GM23338 (cell line): ENCODE measurements at regions not wholly inside any gene's neighbourhood (a gene's known extent, or its start where the extent isn't known, plus 50 kb on each side); places are given as distances from the start of the nearest gene placed in this dataset.
A peak's percentile ranks its signal among the peaks of the same experiment; 100 is the strongest.

Experiments used
- ATAC-seq: fragments of 200-7000 bp; cut with Tn5 transposase; 3 replicates; pipeline ENCODE4 v1.9.1; 2020
- DNase-seq: peaks from one replicate; pipeline ENCODE4 v3.0.0-alpha.2; 2015; ENCODE audit warnings: low spot score
- H2AFZ ChIP-seq: fragments of 200-600 bp; sonication (generic); 2 replicates; pipeline ENCODE4 v1.8.0; 2016; ENCODE audit warnings: antibody characterized with exemption, mild to moderate bottlenecking, moderate library complexity
- H3F3A ChIP-seq: fragments of 200-600 bp; sonication (generic); replicated peaks from 2 replicates; pipeline ENCODE4 v1.8.0; 2017; ENCODE audit warnings: antibody characterized with exemption, mixed run types, low read depth
- H3K27ac ChIP-seq: fragments of 200-600 bp; sonication (generic); 2 replicates; pipeline ENCODE4 v1.6.1; 2016; ENCODE audit warnings: low read depth
- H3K27me3 ChIP-seq: fragments of 200-600 bp; sonication (generic); 2 replicates; pipeline ENCODE4 v1.8.0; 2016; ENCODE audit warnings: mild to moderate bottlenecking, mixed run types, moderate library complexity; ENCODE audit not compliant: insufficient read depth
- H3K36me3 ChIP-seq: fragments of 200-600 bp; sonication (generic); 2 replicates; pipeline ENCODE4 v1.8.0; 2016; ENCODE audit warnings: mild to moderate bottlenecking; ENCODE audit not compliant: insufficient read depth
- H3K4me1 ChIP-seq: fragments of 200-600 bp; sonication (generic); 2 replicates; pipeline ENCODE4 v1.8.0; 2016; ENCODE audit warnings: mild to moderate bottlenecking, moderate library complexity; ENCODE audit not compliant: insufficient read depth
- H3K4me2 ChIP-seq: fragments of 200-600 bp; sonication (generic); 2 replicates; pipeline ENCODE4 v1.7.1; 2017; ENCODE audit warnings: mixed run types
- H3K4me3 ChIP-seq: fragments of 200-600 bp; sonication (generic); 2 replicates; pipeline ENCODE4 v1.6.1; 2016; ENCODE audit warnings: mixed run types
- H3K79me2 ChIP-seq: fragments of 200-600 bp; sonication (generic); replicated peaks from 2 replicates; pipeline ENCODE4 v1.8.0; 2017; ENCODE audit warnings: mild to moderate bottlenecking; ENCODE audit not compliant: insufficient read depth
- H3K9me2 ChIP-seq: fragments of 200-600 bp; sonication (generic); 2 replicates; pipeline ENCODE4 v1.8.0; 2017; ENCODE audit not compliant: insufficient read depth
- H4K20me1 ChIP-seq: fragments of 200-600 bp; sonication (generic); replicated peaks from 2 replicates; pipeline ENCODE4 v1.8.0; 2017; ENCODE audit warnings: mild to moderate bottlenecking; ENCODE audit not compliant: insufficient read depth
- H3K27ac Mint-ChIP-seq: 2 replicates; pipeline ENCODE4 v1.8.0; 2020; ENCODE audit warnings: inconsistent platforms, mild to moderate bottlenecking, moderate library complexity, mixed read lengths
- H3K27me3 Mint-ChIP-seq: 3 replicates; pipeline ENCODE4 v1.8.0; 2022; ENCODE audit warnings: low read depth, mild to moderate bottlenecking, moderate library complexity, mixed read lengths, inconsistent platforms; ENCODE audit not compliant: insufficient read depth, poor library complexity
- H3K36me3 Mint-ChIP-seq: 3 replicates; pipeline ENCODE4 v1.8.0; 2021; ENCODE audit warnings: low read depth, mild to moderate bottlenecking, inconsistent platforms, moderate library complexity, mixed read lengths
- H3K4me1 Mint-ChIP-seq: 3 replicates; pipeline ENCODE4 v1.8.0; 2020; ENCODE audit warnings: mild to moderate bottlenecking, inconsistent platforms, mixed read lengths
- H3K4me3 Mint-ChIP-seq: 3 replicates; pipeline ENCODE4 v1.8.0; 2021; ENCODE audit warnings: moderate library complexity, mild to moderate bottlenecking, inconsistent platforms, mixed read lengths
- H3K9me3 Mint-ChIP-seq: 3 replicates; pipeline ENCODE4 v1.8.0; 2020; ENCODE audit warnings: moderate library complexity, mild to moderate bottlenecking, inconsistent platforms, mixed read lengths
- CREB1 ChIP-seq: fragments of 250-450 bp; sonication (Bioruptor Pico); IDR thresholded peaks from 2 replicates; pipeline ENCODE4 v1.5.0; 2020; ENCODE audit warnings: low read depth, mild to moderate bottlenecking, moderate library complexity
- EZH2 ChIP-seq: fragments of 200-600 bp; sonication (generic); IDR thresholded peaks from one replicate; pipeline ENCODE4 v1.8.0; 2017; ENCODE audit warnings: antibody characterized with exemption, mild to moderate bottlenecking, low read depth; ENCODE audit not compliant: unreplicated experiment
- EZH2phosphoT487 ChIP-seq: fragments of 200-600 bp; sonication (generic); IDR thresholded peaks from one replicate; pipeline ENCODE4 v1.8.1; 2018; ENCODE audit warnings: antibody characterized with exemption; ENCODE audit not compliant: unreplicated experiment
- JUNB ChIP-seq: IDR thresholded peaks from one replicate; pipeline ENCODE4 v1.6.1; 2016; ENCODE audit warnings: antibody characterized with exemption; ENCODE audit not compliant: unreplicated experiment
- STAT1 ChIP-seq: IDR thresholded peaks from one replicate; pipeline ENCODE4 v1.6.1; 2016; ENCODE audit warnings: antibody characterized with exemption; ENCODE audit not compliant: unreplicated experiment
- TF ChIP-seq, protein P1 (sequence below): fragments of 250-450 bp; sonication (Bioruptor Pico); IDR thresholded peaks from 2 replicates; pipeline ENCODE4 v1.5.0; 2020; ENCODE audit warnings: mild to moderate bottlenecking, moderate library complexity
- TF ChIP-seq, protein P2 (sequence below): IDR thresholded peaks from 2 replicates; pipeline ENCODE4 v1.6.1; 2016; ENCODE audit warnings: antibody characterized with exemption

DNA sequence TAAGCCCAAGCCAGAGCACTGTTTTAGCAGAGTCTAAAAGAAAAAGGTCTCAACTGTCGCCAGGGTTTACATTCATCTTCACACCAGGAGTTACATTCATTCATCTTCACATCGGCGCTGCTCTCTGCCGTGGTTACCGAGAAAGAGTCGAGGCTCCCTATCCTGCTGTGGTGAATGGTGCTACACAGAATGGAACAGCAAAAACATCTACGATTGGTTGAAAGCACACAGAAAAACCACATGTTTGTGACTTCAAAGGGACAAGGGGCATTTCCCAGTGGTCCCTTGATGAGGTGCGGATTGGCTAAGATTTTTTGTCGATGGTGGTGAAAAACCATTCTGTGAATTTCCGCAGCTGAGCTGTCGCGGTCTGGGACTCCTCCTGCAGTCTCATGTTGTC lies 231.1 kb downstream of the SIPA1L2 start (continued):
- TF ChIP-seq, protein P1, sequence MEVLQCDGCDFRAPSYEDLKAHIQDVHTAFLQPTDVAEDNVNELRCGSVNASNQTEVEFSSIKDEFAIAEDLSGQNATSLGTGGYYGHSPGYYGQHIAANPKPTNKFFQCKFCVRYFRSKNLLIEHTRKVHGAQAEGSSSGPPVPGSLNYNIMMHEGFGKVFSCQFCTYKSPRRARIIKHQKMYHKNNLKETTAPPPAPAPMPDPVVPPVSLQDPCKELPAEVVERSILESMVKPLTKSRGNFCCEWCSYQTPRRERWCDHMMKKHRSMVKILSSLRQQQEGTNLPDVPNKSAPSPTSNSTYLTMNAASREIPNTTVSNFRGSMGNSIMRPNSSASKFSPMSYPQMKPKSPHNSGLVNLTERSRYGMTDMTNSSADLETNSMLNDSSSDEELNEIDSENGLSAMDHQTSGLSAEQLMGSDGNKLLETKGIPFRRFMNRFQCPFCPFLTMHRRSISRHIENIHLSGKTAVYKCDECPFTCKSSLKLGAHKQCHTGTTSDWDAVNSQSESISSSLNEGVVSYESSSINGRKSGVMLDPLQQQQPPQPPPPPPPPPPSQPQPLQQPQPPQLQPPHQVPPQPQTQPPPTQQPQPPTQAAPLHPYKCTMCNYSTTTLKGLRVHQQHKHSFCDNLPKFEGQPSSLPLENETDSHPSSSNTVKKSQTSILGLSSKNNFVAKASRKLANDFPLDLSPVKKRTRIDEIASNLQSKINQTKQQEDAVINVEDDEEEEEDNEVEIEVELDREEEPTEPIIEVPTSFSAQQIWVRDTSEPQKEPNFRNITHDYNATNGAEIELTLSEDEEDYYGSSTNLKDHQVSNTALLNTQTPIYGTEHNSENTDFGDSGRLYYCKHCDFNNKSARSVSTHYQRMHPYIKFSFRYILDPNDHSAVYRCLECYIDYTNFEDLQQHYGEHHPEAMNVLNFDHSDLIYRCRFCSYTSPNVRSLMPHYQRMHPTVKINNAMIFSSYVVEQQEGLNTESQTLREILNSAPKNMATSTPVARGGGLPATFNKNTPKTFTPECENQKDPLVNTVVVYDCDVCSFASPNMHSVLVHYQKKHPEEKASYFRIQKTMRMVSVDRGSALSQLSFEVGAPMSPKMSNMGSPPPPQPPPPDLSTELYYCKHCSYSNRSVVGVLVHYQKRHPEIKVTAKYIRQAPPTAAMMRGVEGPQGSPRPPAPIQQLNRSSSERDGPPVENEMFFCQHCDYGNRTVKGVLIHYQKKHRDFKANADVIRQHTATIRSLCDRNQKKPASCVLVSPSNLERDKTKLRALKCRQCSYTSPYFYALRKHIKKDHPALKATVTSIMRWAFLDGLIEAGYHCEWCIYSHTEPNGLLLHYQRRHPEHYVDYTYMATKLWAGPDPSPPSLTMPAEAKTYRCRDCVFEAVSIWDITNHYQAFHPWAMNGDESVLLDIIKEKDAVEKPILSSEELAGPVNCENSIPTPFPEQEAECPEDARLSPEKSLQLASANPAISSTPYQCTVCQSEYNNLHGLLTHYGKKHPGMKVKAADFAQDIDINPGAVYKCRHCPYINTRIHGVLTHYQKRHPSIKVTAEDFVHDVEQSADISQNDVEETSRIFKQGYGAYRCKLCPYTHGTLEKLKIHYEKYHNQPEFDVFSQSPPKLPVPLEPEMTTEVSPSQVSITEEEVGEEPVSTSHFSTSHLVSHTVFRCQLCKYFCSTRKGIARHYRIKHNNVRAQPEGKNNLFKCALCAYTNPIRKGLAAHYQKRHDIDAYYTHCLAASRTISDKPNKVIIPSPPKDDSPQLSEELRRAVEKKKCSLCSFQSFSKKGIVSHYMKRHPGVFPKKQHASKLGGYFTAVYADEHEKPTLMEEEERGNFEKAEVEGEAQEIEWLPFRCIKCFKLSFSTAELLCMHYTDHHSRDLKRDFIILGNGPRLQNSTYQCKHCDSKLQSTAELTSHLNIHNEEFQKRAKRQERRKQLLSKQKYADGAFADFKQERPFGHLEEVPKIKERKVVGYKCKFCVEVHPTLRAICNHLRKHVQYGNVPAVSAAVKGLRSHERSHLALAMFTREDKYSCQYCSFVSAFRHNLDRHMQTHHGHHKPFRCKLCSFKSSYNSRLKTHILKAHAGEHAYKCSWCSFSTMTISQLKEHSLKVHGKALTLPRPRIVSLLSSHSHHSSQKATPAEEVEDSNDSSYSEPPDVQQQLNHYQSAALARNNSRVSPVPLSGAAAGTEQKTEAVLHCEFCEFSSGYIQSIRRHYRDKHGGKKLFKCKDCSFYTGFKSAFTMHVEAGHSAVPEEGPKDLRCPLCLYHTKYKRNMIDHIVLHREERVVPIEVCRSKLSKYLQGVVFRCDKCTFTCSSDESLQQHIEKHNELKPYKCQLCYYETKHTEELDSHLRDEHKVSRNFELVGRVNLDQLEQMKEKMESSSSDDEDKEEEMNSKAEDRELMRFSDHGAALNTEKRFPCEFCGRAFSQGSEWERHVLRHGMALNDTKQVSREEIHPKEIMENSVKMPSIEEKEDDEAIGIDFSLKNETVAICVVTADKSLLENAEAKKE (CRISPR knock-in tag) = no peak
- no peak for TF ChIP-seq JUNB
- TF ChIP-seq CREB1 (CRISPR knock-in tag) = no peak
- no peak for TF ChIP-seq STAT1
- no peak for TF ChIP-seq EZH2
- TF ChIP-seq EZH2phosphoT487 = no peak
- TF ChIP-seq, protein P2, sequence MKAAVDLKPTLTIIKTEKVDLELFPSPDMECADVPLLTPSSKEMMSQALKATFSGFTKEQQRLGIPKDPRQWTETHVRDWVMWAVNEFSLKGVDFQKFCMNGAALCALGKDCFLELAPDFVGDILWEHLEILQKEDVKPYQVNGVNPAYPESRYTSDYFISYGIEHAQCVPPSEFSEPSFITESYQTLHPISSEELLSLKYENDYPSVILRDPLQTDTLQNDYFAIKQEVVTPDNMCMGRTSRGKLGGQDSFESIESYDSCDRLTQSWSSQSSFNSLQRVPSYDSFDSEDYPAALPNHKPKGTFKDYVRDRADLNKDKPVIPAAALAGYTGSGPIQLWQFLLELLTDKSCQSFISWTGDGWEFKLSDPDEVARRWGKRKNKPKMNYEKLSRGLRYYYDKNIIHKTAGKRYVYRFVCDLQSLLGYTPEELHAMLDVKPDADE = no peak

DNA sequence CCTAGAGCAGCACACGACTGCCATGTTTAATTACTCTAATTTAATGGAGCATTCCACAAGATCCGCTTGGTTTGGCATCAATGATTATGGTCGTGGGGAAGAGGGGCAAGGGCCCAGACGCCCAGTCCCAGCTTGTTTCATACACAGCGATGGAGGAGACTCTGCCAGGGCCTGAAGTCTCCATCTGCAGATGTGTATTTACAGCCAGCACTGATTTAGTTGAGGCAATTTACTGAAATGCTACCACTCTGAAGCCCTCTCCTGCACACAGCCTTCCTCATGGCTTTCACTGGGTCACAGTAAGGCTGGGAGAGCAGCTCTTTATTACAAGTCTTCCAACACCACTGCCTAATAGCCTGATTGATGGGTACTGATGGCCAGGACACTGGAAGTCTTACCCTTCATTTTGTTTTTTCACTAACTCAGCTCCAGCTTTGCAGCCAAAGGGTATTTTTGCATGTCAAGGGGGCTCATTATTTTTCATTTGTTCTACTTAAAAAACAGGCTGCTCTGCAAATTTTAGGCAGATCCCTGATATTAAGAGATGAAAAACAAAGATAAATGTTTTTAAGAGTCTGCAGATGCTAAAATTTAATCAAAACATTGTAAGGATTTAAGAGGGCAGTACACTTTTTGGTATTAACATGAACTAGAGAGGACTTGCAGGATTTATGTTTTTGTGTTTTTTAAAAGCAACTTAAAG lies 236.3 kb downstream of the SIPA1L2 start:
- Histone ChIP-seq H3K27me3 (no peaks in the 10 kb centered on the region), H3K27ac (no peak overlapping the region), H3K4me3 (no peak overlapping the region), H3K4me2 (0 out of 2 replicates have a peak overlapping the region, but pooled peaks have one; percentile 23), H3K36me3 (no peaks in the 10 kb centered on the region), H3K79me2 (no peaks in the 10 kb centered on the region), H3K9me2 (peaks cover 28% of the 10 kb centered on the region), H3F3A (no peaks in the 10 kb centered on the region), H2AFZ (peak overlapping the region; percentile 29; the same call in 1 of the 2 replicates), H4K20me1 (no peaks in the 10 kb centered on the region), H3K4me1 (peaks cover 7% of the 10 kb centered on the region)
- ATAC-seq (peak; percentile 56), DNase-seq (no peak)
- H3K9me3 Mint-ChIP-seq = no peaks in the 10 kb centered on the region
- H3K27me3 Mint-ChIP-seq = peaks cover 2% of the 10 kb centered on the region
- TF ChIP-seq, protein P2 = no peak
- peaks cover 21% of the 10 kb centered on the region for H3K4me1 Mint-ChIP-seq
- H3K4me3 Mint-ChIP-seq = no peak overlapping the region
- H3K36me3 Mint-ChIP-seq = no peaks in the 10 kb centered on the region
- H3K27ac Mint-ChIP-seq = no peak overlapping the region
